ENCODE measurements at regions not wholly inside any gene's neighbourhood (a gene's known extent, or its start where the extent isn't known, plus 50 kb on each side); places are given as distances from the start of the nearest gene placed in this dataset.
"Not testable (repeated sequence)": the region's sequence is repeated elsewhere in the genome, so short reads cannot be mapped to it uniquely, and the experiment has no call there.

GRCh38 chr15:20637499-20637898 lies 95.9 kb upstream of the GOLGA6L6 start:
- TF ChIP-seq CTCF, POLR2A (IDR thresholded peaks at IDR 0.05): not testable (repeated sequence)

Data from adrenal gland (tissue), 5 donors.